SK-N-SH (cell line): ENCODE measurements at regions not wholly inside any gene's neighbourhood (a gene's known extent, or its start where the extent isn't known, plus 50 kb on each side); places are given as distances from the start of the nearest gene placed in this dataset.

Source experiments
- REST ChIP-seq: IDR thresholded peaks from 2 replicates; pipeline ENCODE4 v1.6.1; 2012; ENCODE audit warnings: mild to moderate bottlenecking, low read depth, low read length, moderate library complexity
- YY1 ChIP-seq: IDR thresholded peaks from 2 replicates; pipeline ENCODE4 v1.4.0; 2012; ENCODE audit warnings: low read depth, mild to moderate bottlenecking

- TF ChIP-seq YY1 (no peak), REST (no peak)
These were observed 229.2 kb upstream of the ARSJ start for GRCh38 chr4:114208574-114209151.
